Activated CD4-positive, alpha-beta memory T cell treated with anti-CD3 and anti-CD28 coated beads, Interleukin-2, amount 10 ng/mL, durations not matched to agents 7 days and 5 days (primary cell): ENCODE measurements at regions not wholly inside any gene's neighbourhood (a gene's known extent, or its start where the extent isn't known, plus 50 kb on each side); places are given as distances from the start of the nearest gene placed in this dataset.
A peak's percentile ranks its signal among the peaks of the same experiment; 100 is the strongest.
"Not testable (repeated sequence)": the region's sequence is repeated elsewhere in the genome, so short reads cannot be mapped to it uniquely, and the experiment has no call there.

ENCODE experiments used
- CTCF ChIA-PET: fragments of 350-600 bp; sonication (Branson Sonifier 250); formaldehyde crosslinking; loops from one replicate; lab custom pipeline; 2021; ENCODE audit warnings: antibody characterized with exemption, inconsistent platforms; lab: Charles Lee
- POLR2A ChIA-PET: fragments of 350-600 bp; sonication (Branson Sonifier 250); formaldehyde crosslinking; loops from one replicate; lab custom pipeline; 2021; ENCODE audit warnings: antibody characterized with exemption; lab: Charles Lee
- DNase-seq: peaks from one replicate; pipeline ENCODE4 v3.0.0-alpha.2; 2020
- H3K27ac Mint-ChIP-seq: one replicate; pipeline ENCODE4 v1.8.0; 2021; ENCODE audit warnings: mild to moderate bottlenecking, mixed read lengths
- H3K27me3 Mint-ChIP-seq: one replicate; pipeline ENCODE4 v1.8.0; 2021; ENCODE audit warnings: mixed read lengths
- H3K36me3 Mint-ChIP-seq: one replicate; pipeline ENCODE4 v1.8.0; 2021; ENCODE audit warnings: low read depth, mixed read lengths
- H3K4me1 Mint-ChIP-seq: one replicate; pipeline ENCODE4 v1.8.0; 2021; ENCODE audit warnings: mixed read lengths
- H3K4me3 Mint-ChIP-seq: one replicate; pipeline ENCODE4 v1.8.0; 2021; ENCODE audit warnings: mild to moderate bottlenecking, mixed read lengths
- H3K9me3 Mint-ChIP-seq: one replicate; pipeline ENCODE4 v1.8.0; 2021; ENCODE audit warnings: mixed read lengths

DNA sequence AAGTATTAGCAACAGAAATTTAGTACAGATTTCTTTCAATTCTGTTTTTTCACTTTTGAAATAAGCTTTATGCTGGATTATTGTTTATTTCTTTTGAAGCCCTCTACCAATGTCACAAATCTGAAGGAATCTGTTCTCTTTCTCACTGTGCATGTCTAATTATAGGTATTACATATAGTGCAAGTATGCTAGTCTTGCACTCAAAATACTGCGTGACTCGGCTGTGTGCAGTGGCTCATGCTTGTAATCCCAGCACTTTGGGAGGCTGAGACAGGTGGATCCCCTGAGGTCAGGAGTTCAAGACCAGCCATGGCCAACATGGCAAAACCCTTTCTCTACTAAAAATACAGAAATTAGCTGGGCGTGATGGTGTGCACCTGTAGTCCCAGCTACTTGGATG, 95.8 kb upstream of the PLAAT1 start:
- ChIA-PET CTCF (no interaction called here), POLR2A (no interaction called here)
- H3K27ac Mint-ChIP-seq, result no peak overlapping the region
- H3K4me1 Mint-ChIP-seq, result no peaks in the 10 kb centered on the region
- no peaks in the 10 kb centered on the region for H3K9me3 Mint-ChIP-seq
- peaks cover 6% of the 10 kb centered on the region for H3K27me3 Mint-ChIP-seq
- H3K36me3 Mint-ChIP-seq, result no peaks in the 10 kb centered on the region
- no peak for DNase-seq
- no peak overlapping the region for H3K4me3 Mint-ChIP-seq

GRCh38 chr3:193148688-193149473, 92.1 kb upstream of the PLAAT1 start:
- no peak overlapping the region for H3K27ac Mint-ChIP-seq
- peaks cover 6% of the 10 kb centered on the region for H3K27me3 Mint-ChIP-seq
- no peaks in the 10 kb centered on the region for H3K4me1 Mint-ChIP-seq
- CTCF ChIA-PET, result no interaction called here
- DNase-seq, result no peak
- H3K4me3 Mint-ChIP-seq, result no peak overlapping the region
- POLR2A ChIA-PET, result no interaction called here
- H3K36me3 Mint-ChIP-seq, result no peaks in the 10 kb centered on the region
- no peaks in the 10 kb centered on the region for H3K9me3 Mint-ChIP-seq

DNA sequence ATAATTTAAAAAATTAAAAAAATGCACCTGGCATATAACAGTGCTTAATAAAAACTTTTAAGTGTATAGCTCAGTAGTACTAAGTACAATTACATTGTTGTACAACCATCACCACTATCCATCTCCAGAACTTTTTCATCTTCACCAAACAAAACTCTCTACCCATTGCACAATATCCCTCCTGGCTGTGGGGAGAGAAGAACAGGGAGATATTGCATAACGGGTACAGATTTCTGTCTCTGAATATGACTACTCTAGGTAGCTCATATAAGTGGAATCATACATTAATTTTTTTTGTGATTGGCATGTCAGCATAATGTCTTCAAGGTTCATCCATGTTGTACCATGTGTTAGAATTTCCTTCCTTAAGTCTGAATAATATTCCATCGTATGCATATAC, 91.0 kb upstream of the PLAAT1 start:
- ChIA-PET POLR2A (no interaction called here), CTCF (no interaction called here)
- no peak for DNase-seq

DNA sequence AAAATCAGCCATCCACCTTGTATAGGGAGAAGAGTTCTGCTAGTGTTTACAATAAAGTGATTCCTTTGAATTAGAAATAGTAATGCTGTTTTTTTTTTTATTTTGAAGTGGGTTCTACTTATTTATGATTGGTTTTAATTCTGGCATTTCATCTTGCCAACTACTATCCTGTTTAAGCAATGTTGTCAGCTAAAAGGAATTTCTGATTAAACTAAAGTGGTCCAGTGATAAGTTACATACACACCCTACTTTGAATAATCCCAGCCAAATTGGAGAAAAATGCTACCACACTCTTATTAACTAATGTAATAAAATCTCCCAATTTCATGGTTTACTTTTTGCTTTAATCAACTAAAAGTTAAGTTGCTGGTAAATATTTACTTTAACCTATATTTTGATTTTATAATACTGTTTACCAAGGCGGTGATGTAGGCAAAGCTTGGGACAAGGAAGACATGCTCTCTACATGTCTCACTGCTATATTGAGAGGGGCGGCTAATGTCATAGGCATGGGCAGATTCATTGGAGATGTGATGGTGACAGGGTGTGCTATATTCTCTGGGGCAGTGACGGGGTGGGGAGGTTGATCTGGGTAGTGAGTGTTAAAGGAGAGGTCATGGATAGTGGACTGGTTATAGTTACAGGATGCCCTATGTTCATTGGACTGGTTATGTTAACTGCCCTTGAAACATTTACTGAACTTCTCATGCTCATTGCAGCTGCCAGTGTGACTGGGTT, 85.8 kb upstream of the PLAAT1 start:
- H3K4me3 Mint-ChIP-seq, H3K36me3 Mint-ChIP-seq, DNase-seq, POLR2A ChIA-PET, H3K27me3 Mint-ChIP-seq, H3K9me3 Mint-ChIP-seq, H3K27ac Mint-ChIP-seq, H3K4me1 Mint-ChIP-seq, CTCF ChIA-PET: not testable (repeated sequence)

More for the DNA sequence above, 91.0 kb upstream of the PLAAT1 start:
- H3K4me1 Mint-ChIP-seq, result no peaks in the 10 kb centered on the region
- H3K4me3 Mint-ChIP-seq, result no peak overlapping the region
- no peaks in the 10 kb centered on the region for H3K9me3 Mint-ChIP-seq
- peaks cover 6% of the 10 kb centered on the region for H3K27me3 Mint-ChIP-seq
- no peak overlapping the region for H3K27ac Mint-ChIP-seq
- no peaks in the 10 kb centered on the region for H3K36me3 Mint-ChIP-seq

- Mint-ChIP-seq H3K9me3 (no peaks in the 10 kb centered on the region), H3K27me3 (no peaks in the 10 kb centered on the region), H3K36me3 (no peaks in the 10 kb centered on the region), H3K4me3 (no peak overlapping the region), H3K27ac (no peak overlapping the region), H3K4me1 (no peaks in the 10 kb centered on the region)
- no peak for DNase-seq
- POLR2A ChIA-PET, result no interaction called here
- CTCF ChIA-PET, result no interaction called here
Observed at GRCh38 chr3:193157051-193157450, 84.0 kb upstream of the PLAAT1 start.

DNA sequence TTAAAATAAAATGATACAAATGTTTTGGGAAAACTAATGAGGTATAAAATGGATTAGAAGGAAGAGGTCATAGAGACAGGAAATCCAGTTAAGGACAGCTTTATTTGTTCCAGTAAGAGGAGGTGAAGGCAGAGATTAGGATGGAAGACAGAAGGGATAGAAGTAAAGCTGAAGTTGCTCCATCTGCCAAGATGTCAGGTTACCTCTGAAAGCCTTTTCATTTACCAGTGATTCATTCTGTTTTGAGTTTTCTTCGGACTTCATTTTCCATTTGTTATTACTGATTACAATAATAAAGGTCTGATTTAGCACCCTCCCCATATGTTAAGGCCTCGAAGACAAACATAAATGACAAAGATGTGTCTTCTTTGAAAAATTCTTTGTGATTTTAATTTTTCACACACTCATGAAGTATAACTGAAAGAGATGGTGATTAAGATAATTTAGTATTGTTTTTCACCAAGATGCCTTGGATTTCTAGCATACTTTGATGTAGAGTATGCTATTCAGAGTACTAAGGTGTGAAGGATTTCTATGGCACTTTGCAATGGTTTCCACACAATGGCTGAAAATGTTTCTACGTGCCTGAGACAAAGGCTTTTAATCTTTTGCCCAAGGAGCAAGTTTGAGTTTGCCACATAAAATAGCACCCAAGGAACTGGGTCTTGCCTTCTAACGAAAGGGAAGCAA, 75.4 kb upstream of the PLAAT1 start:
- no peaks in the 10 kb centered on the region for H3K4me1 Mint-ChIP-seq
- POLR2A ChIA-PET, result no interaction called here
- peaks cover 1% of the 10 kb centered on the region for H3K27me3 Mint-ChIP-seq
- H3K4me3 Mint-ChIP-seq, result no peak overlapping the region
- no peaks in the 10 kb centered on the region for H3K36me3 Mint-ChIP-seq
- no peak overlapping the region for H3K27ac Mint-ChIP-seq
- no peaks in the 10 kb centered on the region for H3K9me3 Mint-ChIP-seq
- CTCF ChIA-PET, result no interaction called here
- DNase-seq, result no peak

- no peak overlapping the region for H3K4me3 Mint-ChIP-seq
- no peak overlapping the region for H3K27ac Mint-ChIP-seq
- peaks cover 1% of the 10 kb centered on the region for H3K27me3 Mint-ChIP-seq
- CTCF ChIA-PET, result no interaction called here
- POLR2A ChIA-PET, result no interaction called here
- H3K9me3 Mint-ChIP-seq, result no peaks in the 10 kb centered on the region
- no peak for DNase-seq
- no peaks in the 10 kb centered on the region for H3K36me3 Mint-ChIP-seq
- no peaks in the 10 kb centered on the region for H3K4me1 Mint-ChIP-seq
Observed at GRCh38 chr3:193168931-193169330, 72.1 kb upstream of the PLAAT1 start.

DNA sequence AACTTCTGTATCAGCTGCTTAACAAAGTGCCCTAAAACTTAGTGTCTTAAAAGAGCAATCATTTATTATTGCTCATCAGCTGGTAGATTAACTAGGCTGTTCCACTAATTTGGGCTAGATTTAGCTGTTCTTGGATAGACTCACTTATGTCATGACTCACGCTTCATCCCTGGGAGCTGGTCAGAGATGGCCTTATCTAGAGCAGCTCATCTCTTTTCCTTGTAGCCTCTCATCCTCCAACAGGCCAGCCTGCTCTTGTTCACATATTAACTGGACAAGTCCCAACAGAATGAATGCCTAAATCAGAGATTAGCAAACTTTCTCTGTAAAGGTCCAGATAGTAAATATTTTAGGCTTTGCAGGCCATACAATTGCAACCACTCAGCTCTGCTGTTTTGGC, 66.9 kb upstream of the PLAAT1 start:
- no peaks in the 10 kb centered on the region for H3K36me3 Mint-ChIP-seq
- ChIA-PET CTCF (no interaction called here), POLR2A (no interaction called here)
- DNase-seq, result no peak
- no peak overlapping the region for H3K27ac Mint-ChIP-seq
- no peak overlapping the region for H3K4me3 Mint-ChIP-seq
- H3K27me3 Mint-ChIP-seq, result no peaks in the 10 kb centered on the region
- no peaks in the 10 kb centered on the region for H3K9me3 Mint-ChIP-seq
- H3K4me1 Mint-ChIP-seq, result no peaks in the 10 kb centered on the region

- H3K27me3 Mint-ChIP-seq, POLR2A ChIA-PET, H3K4me3 Mint-ChIP-seq, DNase-seq, H3K4me1 Mint-ChIP-seq, CTCF ChIA-PET, H3K36me3 Mint-ChIP-seq, H3K9me3 Mint-ChIP-seq, H3K27ac Mint-ChIP-seq: not testable (repeated sequence)
Observed at GRCh38 chr3:193179332-193180012, 61.5 kb upstream of the PLAAT1 start.

- no peaks in the 10 kb centered on the region for H3K4me1 Mint-ChIP-seq
- DNase-seq, result no peak
- H3K27me3 Mint-ChIP-seq, result no peaks in the 10 kb centered on the region
- H3K36me3 Mint-ChIP-seq, result no peaks in the 10 kb centered on the region
- no peak overlapping the region for H3K27ac Mint-ChIP-seq
- no peaks in the 10 kb centered on the region for H3K9me3 Mint-ChIP-seq
- H3K4me3 Mint-ChIP-seq, result no peak overlapping the region
- CTCF ChIA-PET, result no interaction called here
- POLR2A ChIA-PET, result no interaction called here
Observed at GRCh38 chr3:193187070-193187722, 53.8 kb upstream of the PLAAT1 start.

DNA sequence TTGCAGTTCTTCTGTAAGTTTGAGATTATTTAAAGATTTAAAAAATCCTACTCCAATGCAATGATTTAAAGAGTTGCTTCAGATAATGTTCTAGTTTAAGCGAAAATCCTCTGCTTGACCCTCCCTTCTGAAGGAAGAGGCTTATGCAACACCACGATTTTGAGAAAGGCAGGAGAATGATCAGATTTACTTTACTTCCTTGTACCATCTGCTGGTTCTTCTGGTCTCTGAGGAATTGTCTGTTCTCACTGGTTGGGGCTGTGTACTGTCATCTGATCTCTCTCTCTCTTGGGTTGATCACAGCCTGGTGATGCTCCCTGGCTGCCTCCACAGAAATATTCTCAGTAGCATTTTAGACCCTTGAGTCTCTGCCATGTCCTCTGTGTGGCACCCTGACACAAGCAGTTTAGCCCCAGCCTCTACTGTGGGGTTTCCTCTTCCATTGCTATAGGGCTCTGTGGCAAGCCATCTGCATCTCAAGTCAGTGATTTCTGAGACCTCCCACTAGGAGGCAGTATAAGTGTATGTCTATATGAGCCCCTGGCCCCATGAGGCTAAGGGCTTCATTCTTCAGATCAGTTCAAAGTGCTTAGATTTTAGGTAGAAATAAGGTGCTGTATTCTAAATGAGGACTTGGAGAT, 50.8 kb upstream of the PLAAT1 start:
- CTCF ChIA-PET, result no interaction called here
- Mint-ChIP-seq H3K4me3 (no peak overlapping the region), H3K27me3 (peaks cover 4% of the 10 kb centered on the region), H3K27ac (no peak overlapping the region), H3K9me3 (no peaks in the 10 kb centered on the region), H3K4me1 (no peaks in the 10 kb centered on the region), H3K36me3 (no peaks in the 10 kb centered on the region)
- peak; percentile 17 for DNase-seq
- POLR2A ChIA-PET, result no interaction called here
